OCI-LY3 (cell line): ENCODE measurements at regions not wholly inside any gene's neighbourhood (a gene's known extent, or its start where the extent isn't known, plus 50 kb on each side); places are given as distances from the start of the nearest gene placed in this dataset.

Experiments used
- EZH2phosphoT487 ChIP-seq: fragments of 200-600 bp; shearing (Covaris generic); IDR thresholded peaks from 2 replicates; pipeline ENCODE4 v1.6.1; 2018; ENCODE audit warnings: antibody characterized with exemption, mixed run types, low read depth
- TF ChIP-seq, protein P1 (sequence below): fragments of 200-600, 300-600 bp; sonication (generic); IDR thresholded peaks from 2 replicates; pipeline ENCODE4 v1.5.1; 2014; ENCODE audit warnings: antibody characterized with exemption, low read length, low read depth

DNA sequence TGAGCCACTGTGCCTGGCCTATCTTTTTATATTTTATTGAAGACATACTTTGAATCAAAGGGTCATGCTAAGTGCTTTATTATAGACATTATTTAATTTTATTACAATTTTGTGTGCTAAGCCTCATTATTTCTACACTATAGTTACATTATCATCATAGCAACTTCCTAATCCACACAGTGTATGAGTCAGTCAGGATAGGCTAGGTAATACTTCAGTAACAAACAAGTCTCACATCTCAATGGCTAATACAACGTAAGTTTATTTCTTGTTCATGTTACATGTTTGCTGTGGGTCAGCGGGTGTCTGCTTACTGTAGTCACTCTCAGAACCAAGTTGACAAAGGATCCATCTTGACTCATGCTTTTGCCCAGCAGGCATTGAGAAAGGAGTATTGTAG is 292.6 kb upstream of the TGFBR2 start:
- TF ChIP-seq, protein P1, sequence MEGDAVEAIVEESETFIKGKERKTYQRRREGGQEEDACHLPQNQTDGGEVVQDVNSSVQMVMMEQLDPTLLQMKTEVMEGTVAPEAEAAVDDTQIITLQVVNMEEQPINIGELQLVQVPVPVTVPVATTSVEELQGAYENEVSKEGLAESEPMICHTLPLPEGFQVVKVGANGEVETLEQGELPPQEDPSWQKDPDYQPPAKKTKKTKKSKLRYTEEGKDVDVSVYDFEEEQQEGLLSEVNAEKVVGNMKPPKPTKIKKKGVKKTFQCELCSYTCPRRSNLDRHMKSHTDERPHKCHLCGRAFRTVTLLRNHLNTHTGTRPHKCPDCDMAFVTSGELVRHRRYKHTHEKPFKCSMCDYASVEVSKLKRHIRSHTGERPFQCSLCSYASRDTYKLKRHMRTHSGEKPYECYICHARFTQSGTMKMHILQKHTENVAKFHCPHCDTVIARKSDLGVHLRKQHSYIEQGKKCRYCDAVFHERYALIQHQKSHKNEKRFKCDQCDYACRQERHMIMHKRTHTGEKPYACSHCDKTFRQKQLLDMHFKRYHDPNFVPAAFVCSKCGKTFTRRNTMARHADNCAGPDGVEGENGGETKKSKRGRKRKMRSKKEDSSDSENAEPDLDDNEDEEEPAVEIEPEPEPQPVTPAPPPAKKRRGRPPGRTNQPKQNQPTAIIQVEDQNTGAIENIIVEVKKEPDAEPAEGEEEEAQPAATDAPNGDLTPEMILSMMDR: no peak
- no peak for TF ChIP-seq EZH2phosphoT487
